ENCODE measurements at regions not wholly inside any gene's neighbourhood (a gene's known extent, or its start where the extent isn't known, plus 50 kb on each side); places are given as distances from the start of the nearest gene placed in this dataset.

- TF ChIP-seq REST (IDR thresholded peaks at IDR 0.05; ENCODE audit: low read depth) (no peak), POLR2AphosphoS5 (IDR thresholded peaks at IDR 0.05; ENCODE audit: low read depth, low read length) (no peak), SIN3A (IDR thresholded peaks at IDR 0.05; ENCODE audit: low read depth) (no peak)
These were observed 399.9 kb upstream of the ADAMTSL1 start for GRCh38 chr9:18074041-18074440.
